IPS-18a (cell line): ENCODE measurements at regions not wholly inside any gene's neighbourhood (a gene's known extent, or its start where the extent isn't known, plus 50 kb on each side); places are given as distances from the start of the nearest gene placed in this dataset.

ENCODE experiments used
- H3K27ac ChIP-seq: one replicate; pipeline ENCODE4 v1.5.1; 2013; ENCODE audit warnings: low read length
- H3K27me3 ChIP-seq: one replicate; pipeline ENCODE4 v1.6.1; 2013; ENCODE audit warnings: mild to moderate bottlenecking, low read length; ENCODE audit not compliant: control insufficient read depth, insufficient read depth
- H3K36me3 ChIP-seq: one replicate; pipeline ENCODE4 v1.6.1; 2013; ENCODE audit warnings: low read depth, low read length; ENCODE audit not compliant: control insufficient read depth
- H3K4me1 ChIP-seq: one replicate; pipeline ENCODE4 v1.6.1; 2013; ENCODE audit warnings: low read depth, low read length; ENCODE audit not compliant: control insufficient read depth
- H3K4me3 ChIP-seq: one replicate; pipeline ENCODE4 v1.5.1; 2013; ENCODE audit warnings: low read length
- H3K9ac ChIP-seq: one replicate; pipeline ENCODE4 v1.6.1; 2013; ENCODE audit warnings: mild to moderate bottlenecking, low read length, moderate library complexity
- H3K9me3 ChIP-seq: one replicate; pipeline ENCODE4 v1.6.1; 2013; ENCODE audit warnings: low read depth, low read length; ENCODE audit not compliant: control insufficient read depth

DNA sequence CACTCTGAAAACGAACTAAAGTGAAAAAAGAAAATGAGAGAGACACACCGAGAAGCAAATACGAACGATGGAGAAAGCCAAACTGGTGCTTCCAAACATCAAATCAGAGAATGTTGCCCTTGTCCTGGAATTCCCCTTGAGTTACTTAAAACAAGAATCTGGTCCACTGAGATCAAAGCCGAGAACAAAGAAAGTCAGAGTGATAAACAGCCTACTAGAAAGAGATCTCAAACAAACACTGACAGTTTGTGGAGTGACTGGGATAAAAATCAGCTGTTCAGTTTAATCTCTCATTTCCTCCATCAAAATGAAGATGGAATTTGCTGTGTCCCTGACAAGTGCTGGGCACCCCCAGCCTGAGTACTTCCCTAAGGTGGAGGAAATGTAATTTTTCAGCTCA is 582.6 kb downstream of the NR2F1-AS1 start:
- Histone ChIP-seq H3K9ac (no peak overlapping the region), H3K36me3 (no peaks in the 10 kb centered on the region), H3K4me3 (no peak overlapping the region), H3K27ac (no peak overlapping the region), H3K9me3 (peaks cover 6% of the 10 kb centered on the region), H3K27me3 (no peaks in the 10 kb centered on the region), H3K4me1 (no peaks in the 10 kb centered on the region)

DNA sequence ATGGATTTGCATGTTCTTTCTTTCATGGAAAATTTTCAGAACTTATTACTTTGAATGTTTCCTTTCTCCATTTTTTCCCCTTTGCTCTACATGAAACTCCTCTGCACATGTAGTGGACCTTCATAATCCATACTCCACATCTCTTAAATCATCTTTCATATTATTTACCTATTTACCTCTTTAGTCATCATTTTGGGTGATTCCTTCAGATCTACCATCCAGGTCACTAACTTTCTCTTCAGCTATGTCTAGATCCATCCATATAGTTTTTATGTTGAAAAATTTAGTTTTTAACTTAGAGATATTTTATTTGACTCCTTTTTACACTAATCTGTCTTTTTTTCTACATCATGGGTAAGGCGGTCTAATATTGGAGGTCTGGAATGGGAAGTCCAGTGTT is 586.6 kb downstream of the NR2F1-AS1 start:
- Histone ChIP-seq H3K4me1 (no peaks in the 10 kb centered on the region), H3K27me3 (no peaks in the 10 kb centered on the region), H3K9ac (no peak overlapping the region), H3K9me3 (peaks cover 6% of the 10 kb centered on the region), H3K36me3 (no peaks in the 10 kb centered on the region), H3K27ac (no peak overlapping the region), H3K4me3 (no peak overlapping the region)

DNA sequence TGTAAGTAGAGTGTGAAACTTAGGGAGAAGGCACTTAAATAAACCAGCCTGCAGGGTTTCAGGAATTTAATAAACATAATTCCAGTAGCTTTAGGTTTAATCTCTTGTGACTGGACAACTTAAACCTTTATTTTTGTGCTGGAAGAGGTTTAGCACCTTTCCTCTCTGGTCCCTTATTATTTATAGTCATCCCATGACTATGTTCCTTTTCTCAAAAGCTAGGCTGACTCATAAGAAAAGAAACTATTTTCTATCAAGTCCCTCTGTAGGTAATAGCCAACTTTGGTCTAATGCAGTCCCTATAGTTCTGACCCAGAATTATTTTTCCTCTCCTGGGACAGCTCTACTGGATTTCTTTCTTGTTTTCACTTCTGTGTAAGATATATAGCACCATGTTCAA is 588.9 kb downstream of the NR2F1-AS1 start:
- H3K27me3 ChIP-seq = no peaks in the 10 kb centered on the region
- no peak overlapping the region for H3K27ac ChIP-seq
- peaks cover 6% of the 10 kb centered on the region for H3K9me3 ChIP-seq
- H3K36me3 ChIP-seq = no peaks in the 10 kb centered on the region
- no peak overlapping the region for H3K4me3 ChIP-seq
- H3K9ac ChIP-seq = no peak overlapping the region
- H3K4me1 ChIP-seq = no peaks in the 10 kb centered on the region

DNA sequence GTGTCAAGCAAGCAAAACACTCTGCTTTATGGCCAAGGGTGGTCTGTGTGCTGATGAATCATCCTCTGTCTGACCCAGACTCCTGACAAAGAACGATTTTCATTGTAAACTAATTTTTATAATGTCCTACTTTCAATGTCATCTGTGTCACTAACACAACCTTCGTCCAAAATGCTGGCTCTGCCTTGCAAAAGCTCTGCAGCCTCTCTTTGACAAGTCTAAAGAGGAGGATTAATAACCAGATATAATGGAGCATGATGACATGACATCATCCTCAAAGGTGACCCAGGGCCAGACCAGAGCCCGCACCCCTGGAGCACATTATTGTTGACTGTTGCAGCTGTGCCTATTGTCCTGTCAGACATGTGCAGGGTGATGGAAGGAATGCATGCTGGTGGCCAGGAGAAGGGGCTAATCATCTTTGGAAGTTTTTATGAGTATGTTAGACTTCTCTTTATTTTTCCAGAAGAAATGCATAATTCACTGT is 589.4 kb downstream of the NR2F1-AS1 start:
- no peak overlapping the region for H3K9ac ChIP-seq
- no peak overlapping the region for H3K4me3 ChIP-seq
- no peaks in the 10 kb centered on the region for H3K36me3 ChIP-seq

DNA sequence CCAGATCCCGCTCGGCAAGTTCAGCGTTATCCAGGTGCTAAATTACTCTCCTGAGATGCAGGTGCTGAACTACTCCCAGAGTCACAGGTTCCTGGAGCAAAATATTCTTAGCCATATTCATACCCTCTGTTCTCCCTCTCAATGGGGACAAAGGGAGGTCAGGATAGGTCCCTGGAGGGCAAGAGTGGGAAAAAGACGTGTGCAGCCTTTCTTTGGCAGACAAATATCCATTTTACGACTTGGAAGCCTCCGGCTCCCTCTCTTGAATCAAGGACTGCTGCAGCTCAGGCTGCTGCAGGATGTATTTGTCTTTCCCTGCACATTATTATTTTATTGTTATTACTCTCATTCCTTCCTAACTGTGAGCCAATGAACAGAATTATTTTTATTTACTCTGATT is 590.2 kb downstream of the NR2F1-AS1 start:
- Histone ChIP-seq H3K9ac (no peak overlapping the region), H3K4me3 (no peak overlapping the region), H3K9me3 (peaks cover 6% of the 10 kb centered on the region), H3K27ac (no peak overlapping the region), H3K36me3 (no peaks in the 10 kb centered on the region), H3K4me1 (no peaks in the 10 kb centered on the region), H3K27me3 (no peaks in the 10 kb centered on the region)

More for the DNA sequence above, 589.4 kb downstream of the NR2F1-AS1 start:
- Histone ChIP-seq H3K4me1 (no peaks in the 10 kb centered on the region), H3K9me3 (peaks cover 6% of the 10 kb centered on the region), H3K27ac (no peak overlapping the region), H3K27me3 (no peaks in the 10 kb centered on the region)

DNA sequence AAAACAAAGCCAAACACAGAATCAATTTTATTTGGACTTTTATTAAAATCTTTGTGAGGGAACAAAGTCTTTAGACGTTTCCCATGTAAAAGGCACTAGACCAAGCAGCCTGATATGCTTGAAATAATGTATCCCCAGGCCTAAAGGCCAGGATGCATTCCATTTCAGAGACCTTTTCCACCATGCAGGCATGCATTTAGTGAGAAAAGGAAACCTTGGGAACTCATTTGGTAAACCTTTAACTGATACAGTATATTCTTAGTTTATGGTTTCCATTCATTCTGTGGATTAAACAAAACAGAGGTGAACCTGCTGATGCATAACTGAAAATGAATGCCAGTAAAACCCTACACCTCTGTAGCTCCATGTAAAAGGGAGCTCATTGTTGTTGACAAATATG is 600.0 kb downstream of the NR2F1-AS1 start:
- H3K36me3 ChIP-seq = no peaks in the 10 kb centered on the region
- H3K27me3 ChIP-seq = no peaks in the 10 kb centered on the region
- no peaks in the 10 kb centered on the region for H3K9me3 ChIP-seq
- H3K4me3 ChIP-seq = no peak overlapping the region
- no peak overlapping the region for H3K27ac ChIP-seq
- H3K4me1 ChIP-seq = no peaks in the 10 kb centered on the region
- no peak overlapping the region for H3K9ac ChIP-seq

DNA sequence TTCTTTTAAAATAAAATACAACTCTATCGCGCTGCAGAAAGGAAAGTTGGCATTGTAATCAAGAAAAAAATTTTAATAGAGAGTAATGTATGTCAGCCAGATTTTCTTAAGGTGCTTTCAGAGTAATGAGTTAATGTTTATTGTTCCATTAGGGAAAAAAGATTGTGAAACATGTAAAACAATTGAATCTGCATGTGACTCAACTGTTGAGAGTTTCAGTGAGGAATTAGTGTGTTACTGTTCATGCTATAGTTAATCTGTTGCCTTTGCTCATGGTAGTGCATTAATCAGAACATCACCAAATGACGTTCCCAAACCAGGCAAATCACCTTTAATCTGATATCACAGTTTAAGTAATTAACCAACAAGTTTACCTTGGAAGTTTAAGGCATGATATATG is 600.5 kb downstream of the NR2F1-AS1 start:
- H3K27ac ChIP-seq = no peak overlapping the region
- H3K9me3 ChIP-seq = no peaks in the 10 kb centered on the region
- no peaks in the 10 kb centered on the region for H3K4me1 ChIP-seq
- H3K4me3 ChIP-seq = no peak overlapping the region
- no peaks in the 10 kb centered on the region for H3K36me3 ChIP-seq
- no peaks in the 10 kb centered on the region for H3K27me3 ChIP-seq
- no peak overlapping the region for H3K9ac ChIP-seq

DNA sequence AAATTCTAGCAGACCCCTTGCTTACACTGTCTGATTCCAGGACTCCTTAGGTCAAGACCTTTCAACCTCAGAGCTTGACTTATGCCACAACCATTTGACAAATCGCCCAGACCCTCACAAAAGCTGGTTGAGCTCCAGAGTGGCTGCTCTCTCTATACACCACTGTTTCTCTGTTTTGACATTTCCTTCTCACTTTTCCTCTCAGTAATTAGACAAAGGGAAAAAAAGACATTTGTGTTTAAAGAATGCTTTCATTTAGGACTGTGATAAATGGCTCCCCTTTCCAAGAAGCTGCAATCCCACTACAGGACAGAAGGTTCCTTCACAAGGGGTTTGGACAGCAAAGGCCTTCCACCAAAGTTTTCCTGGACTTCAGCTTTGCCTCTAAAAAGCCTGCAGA is 601.3 kb downstream of the NR2F1-AS1 start:
- Histone ChIP-seq H3K9ac (no peak overlapping the region), H3K27ac (no peak overlapping the region)

DNA sequence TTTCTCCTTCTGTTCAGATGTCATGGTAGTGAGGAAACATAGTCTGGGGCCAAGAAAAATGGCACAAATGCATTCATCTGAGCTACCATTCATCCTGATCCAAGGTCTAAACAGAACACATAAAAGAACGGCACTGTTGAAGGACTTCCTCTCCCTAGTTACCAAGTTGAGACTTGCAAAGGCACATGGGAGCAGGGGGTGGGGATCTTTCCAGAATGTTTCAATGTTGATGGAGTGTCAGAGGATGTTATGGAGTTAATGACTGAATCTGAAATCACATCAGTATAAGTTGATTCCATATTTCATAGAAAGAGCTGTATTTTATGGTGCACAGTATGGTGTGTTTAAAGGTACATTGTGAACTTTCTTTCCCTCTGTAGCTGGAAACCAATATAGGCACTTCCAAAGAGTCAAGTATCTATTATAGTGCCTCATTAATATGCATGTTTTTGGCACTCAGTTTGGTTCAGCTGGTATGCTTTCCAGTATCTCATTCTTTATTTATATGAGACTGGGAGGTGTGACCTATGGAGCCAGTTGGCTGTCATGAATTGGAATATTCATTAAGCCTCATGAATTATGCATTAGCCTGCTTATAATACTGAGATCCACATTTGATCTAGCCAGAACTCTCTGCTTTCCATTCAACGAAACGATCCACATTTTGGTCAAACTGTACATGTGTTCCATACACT is 603.0 kb downstream of the NR2F1-AS1 start:
- Histone ChIP-seq H3K9me3 (no peaks in the 10 kb centered on the region), H3K36me3 (no peaks in the 10 kb centered on the region), H3K4me3 (no peak overlapping the region), H3K27ac (no peak overlapping the region), H3K4me1 (no peaks in the 10 kb centered on the region), H3K9ac (no peak overlapping the region), H3K27me3 (no peaks in the 10 kb centered on the region)

More for the DNA sequence above, 601.3 kb downstream of the NR2F1-AS1 start:
- no peaks in the 10 kb centered on the region for H3K9me3 ChIP-seq
- H3K4me3 ChIP-seq = no peak overlapping the region
- no peaks in the 10 kb centered on the region for H3K4me1 ChIP-seq
- H3K36me3 ChIP-seq = no peaks in the 10 kb centered on the region
- H3K27me3 ChIP-seq = no peaks in the 10 kb centered on the region

DNA sequence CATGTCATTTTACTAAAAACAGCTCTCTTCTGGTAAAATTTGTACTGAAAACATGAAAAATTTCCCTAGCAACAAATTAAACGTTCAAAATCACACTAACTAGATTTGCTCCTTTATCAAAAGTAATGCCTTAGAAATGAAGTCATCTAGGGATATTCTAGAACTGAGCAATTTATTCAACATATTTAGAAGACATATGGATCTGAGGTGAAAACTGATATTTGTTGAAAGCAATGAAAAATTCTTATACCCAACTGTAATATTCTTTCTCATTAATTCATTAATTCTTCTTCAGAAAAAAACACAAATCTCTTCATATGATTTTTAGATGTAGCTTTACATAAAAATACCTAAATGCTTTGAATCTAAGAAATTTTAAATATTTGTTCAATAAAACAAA is 604.9 kb downstream of the NR2F1-AS1 start:
- Histone ChIP-seq H3K36me3 (no peaks in the 10 kb centered on the region), H3K27me3 (no peaks in the 10 kb centered on the region), H3K9ac (no peak overlapping the region), H3K9me3 (no peaks in the 10 kb centered on the region), H3K4me1 (no peaks in the 10 kb centered on the region), H3K4me3 (no peak overlapping the region), H3K27ac (no peak overlapping the region)

DNA sequence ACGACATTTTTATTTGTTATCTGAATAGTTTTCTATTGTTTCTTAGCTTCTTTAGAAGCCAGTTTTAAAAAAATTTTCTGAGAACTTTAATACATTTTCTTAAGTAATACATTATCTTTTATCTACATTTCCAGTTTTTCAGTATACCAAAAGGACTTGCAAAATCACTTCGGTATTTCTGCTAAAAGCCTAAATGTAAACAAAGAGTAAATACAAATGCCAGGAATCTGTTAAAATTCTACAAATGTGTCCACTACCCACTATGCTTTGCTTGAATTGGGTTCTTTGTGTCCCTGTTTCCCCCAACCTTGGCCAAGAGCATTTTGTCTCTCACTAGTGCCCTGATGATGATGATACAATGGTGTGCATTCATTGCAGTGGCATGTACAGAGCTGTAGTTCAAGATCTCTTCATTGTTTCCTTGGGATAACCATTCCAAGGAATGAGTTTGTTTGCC is 611.2 kb downstream of the NR2F1-AS1 start:
- H3K9me3 ChIP-seq = no peaks in the 10 kb centered on the region
- H3K4me3 ChIP-seq = no peak overlapping the region
- no peaks in the 10 kb centered on the region for H3K27me3 ChIP-seq
- H3K4me1 ChIP-seq = no peaks in the 10 kb centered on the region
- H3K27ac ChIP-seq = no peak overlapping the region
- no peaks in the 10 kb centered on the region for H3K36me3 ChIP-seq
- H3K9ac ChIP-seq = no peak overlapping the region

DNA sequence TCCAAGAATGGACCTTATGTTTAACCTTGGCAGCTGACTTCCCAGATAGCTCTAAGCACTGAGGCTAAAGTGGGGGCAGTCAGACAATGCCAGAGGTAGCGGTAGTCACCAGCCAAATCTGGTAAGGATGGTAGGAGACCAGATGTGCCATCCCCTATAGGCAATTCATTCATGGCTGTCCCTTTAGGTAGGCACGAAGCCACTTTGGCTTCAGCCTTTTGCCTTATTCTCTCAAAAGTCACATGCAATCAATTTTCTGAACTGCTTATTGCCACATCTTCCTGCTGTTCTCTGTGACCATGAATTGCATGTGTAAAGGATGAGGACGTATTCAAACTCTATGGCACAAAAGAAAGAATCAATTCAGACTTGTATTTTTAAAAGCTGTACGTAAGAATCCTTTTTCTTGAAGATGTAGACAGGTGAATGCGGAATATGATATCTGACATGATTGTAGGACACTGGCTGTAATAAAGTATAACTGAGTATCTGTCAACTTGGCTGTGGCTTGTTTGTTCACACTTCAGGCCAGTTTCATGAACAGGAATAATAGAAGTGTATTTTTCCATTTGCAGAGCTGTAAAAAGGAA is 611.7 kb downstream of the NR2F1-AS1 start:
- H3K36me3 ChIP-seq = no peaks in the 10 kb centered on the region
- no peak overlapping the region for H3K27ac ChIP-seq
- H3K4me3 ChIP-seq = no peak overlapping the region
- no peaks in the 10 kb centered on the region for H3K4me1 ChIP-seq
- no peak overlapping the region for H3K9ac ChIP-seq
- H3K27me3 ChIP-seq = no peaks in the 10 kb centered on the region
- no peaks in the 10 kb centered on the region for H3K9me3 ChIP-seq
